Activated CD4-positive, alpha-beta T cell treated with anti-CD3 and anti-CD28 coated beads, Interleukin-2, amount 10 ng/mL, durations not matched to agents 24 days and 14 days (primary cell): ENCODE measurements at regions not wholly inside any gene's neighbourhood (a gene's known extent, or its start where the extent isn't known, plus 50 kb on each side); places are given as distances from the start of the nearest gene placed in this dataset.

Source experiments
- DNase-seq: peaks from one replicate; pipeline ENCODE4 v3.0.0; 2022
- H3K27ac Mint-ChIP-seq: one replicate; pipeline ENCODE4 v1.8.0; 2022; ENCODE audit warnings: mild to moderate bottlenecking, mixed read lengths
- H3K27me3 Mint-ChIP-seq: one replicate; pipeline ENCODE4 v1.8.0; 2022; ENCODE audit warnings: mixed read lengths
- H3K36me3 Mint-ChIP-seq: one replicate; pipeline ENCODE4 v1.8.0; 2022; ENCODE audit warnings: low read depth, mild to moderate bottlenecking, mixed read lengths
- H3K4me1 Mint-ChIP-seq: one replicate; pipeline ENCODE4 v1.8.0; 2021; ENCODE audit warnings: mixed read lengths
- H3K4me3 Mint-ChIP-seq: one replicate; pipeline ENCODE4 v1.8.0; 2022; ENCODE audit warnings: mild to moderate bottlenecking, moderate library complexity, mixed read lengths
- H3K9me3 Mint-ChIP-seq: one replicate; pipeline ENCODE4 v1.8.0; 2021; ENCODE audit warnings: mixed read lengths
- intact Hi-C: fragments of 100-400 bp; cut with micrococcal nuclease; formaldehyde crosslinking; loops from one replicate; pipeline ENCODE4 v1.15.1; 2023

GRCh38 chr20:48571949-48572847 lies 255.6 kb downstream of the PREX1 start:
- no peaks in the 10 kb centered on the region for H3K9me3 Mint-ChIP-seq
- H3K4me3 Mint-ChIP-seq: no peak overlapping the region
- H3K27ac Mint-ChIP-seq: no peak overlapping the region
- DNase-seq: no peak
- no peaks in the 10 kb centered on the region for H3K36me3 Mint-ChIP-seq
- intact Hi-C loops: no loop called here
- no peaks in the 10 kb centered on the region for H3K4me1 Mint-ChIP-seq
- H3K27me3 Mint-ChIP-seq: no peaks in the 10 kb centered on the region

- intact Hi-C loops: no loop called here
- no peak overlapping the region for H3K27ac Mint-ChIP-seq
- peaks cover 3% of the 10 kb centered on the region for H3K27me3 Mint-ChIP-seq
These were observed 258.1 kb downstream of the PREX1 start for GRCh38 chr20:48569679-48570078.

GRCh38 chr20:48568520-48568919 lies 259.3 kb downstream of the PREX1 start:
- Mint-ChIP-seq H3K4me1 (no peaks in the 10 kb centered on the region), H3K4me3 (no peak overlapping the region), H3K27ac (no peak overlapping the region), H3K36me3 (no peaks in the 10 kb centered on the region), H3K9me3 (no peaks in the 10 kb centered on the region), H3K27me3 (peaks cover 3% of the 10 kb centered on the region)
- DNase-seq: no peak
- intact Hi-C loops: no loop called here

More at GRCh38 chr20:48569679-48570078, 258.1 kb downstream of the PREX1 start:
- Mint-ChIP-seq H3K4me3 (no peak overlapping the region), H3K4me1 (no peaks in the 10 kb centered on the region), H3K9me3 (no peaks in the 10 kb centered on the region), H3K36me3 (no peaks in the 10 kb centered on the region)
- no peak for DNase-seq

DNA sequence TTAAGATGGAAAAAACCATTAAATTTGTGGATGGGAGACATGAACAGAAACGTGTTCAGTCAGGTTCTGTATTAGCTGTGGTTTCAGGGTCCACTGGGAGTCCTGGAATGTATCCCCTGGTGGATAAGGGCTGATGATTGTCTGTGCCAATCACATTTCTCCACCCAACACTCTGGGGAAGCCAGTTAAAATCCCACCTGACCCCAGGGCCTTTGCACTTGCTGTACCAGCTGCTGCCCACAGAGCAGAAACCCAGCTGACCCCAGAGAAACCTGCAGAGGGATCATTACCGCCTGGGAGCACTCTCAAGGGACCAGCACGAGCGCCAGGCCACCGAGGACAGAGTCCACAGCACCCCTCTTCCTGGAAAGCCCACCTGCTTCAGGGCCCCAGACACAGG lies 260.7 kb downstream of the PREX1 start:
- no peak overlapping the region for H3K27ac Mint-ChIP-seq
- H3K27me3 Mint-ChIP-seq: peaks cover 3% of the 10 kb centered on the region
- intact Hi-C loops: no loop called here
- H3K4me1 Mint-ChIP-seq: no peaks in the 10 kb centered on the region
- DNase-seq: no peak
- H3K4me3 Mint-ChIP-seq: no peak overlapping the region
- H3K36me3 Mint-ChIP-seq: no peaks in the 10 kb centered on the region
- no peaks in the 10 kb centered on the region for H3K9me3 Mint-ChIP-seq

DNA sequence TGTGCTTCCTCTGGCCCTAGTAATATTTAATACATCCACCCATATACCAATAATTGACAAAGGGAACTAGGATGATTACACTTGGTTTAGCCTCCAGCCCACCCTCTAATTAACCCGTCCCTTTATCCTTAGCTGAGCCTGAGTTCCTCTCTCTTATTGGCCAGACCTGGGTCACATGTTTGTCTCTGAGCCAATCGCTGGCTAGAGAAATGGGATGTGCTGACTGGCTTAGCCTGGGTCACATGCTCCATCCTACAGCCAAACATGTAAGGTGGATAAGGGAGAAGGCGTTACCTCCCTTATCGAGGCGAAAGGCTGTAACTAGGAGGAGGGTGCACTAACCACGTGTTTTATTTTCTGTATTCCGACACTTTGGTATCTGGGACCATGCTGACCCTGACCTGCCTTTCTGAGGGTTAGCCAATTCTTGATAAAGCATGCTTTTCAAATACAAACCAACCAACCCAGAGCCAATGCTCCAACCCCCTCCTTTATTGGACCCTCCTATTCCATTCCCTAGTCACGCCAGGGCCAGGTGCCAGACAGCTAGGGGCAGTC lies 262.7 kb downstream of the PREX1 start:
- intact Hi-C loops: no loop called here
- no peaks in the 10 kb centered on the region for H3K9me3 Mint-ChIP-seq
- no peaks in the 10 kb centered on the region for H3K4me1 Mint-ChIP-seq

DNA sequence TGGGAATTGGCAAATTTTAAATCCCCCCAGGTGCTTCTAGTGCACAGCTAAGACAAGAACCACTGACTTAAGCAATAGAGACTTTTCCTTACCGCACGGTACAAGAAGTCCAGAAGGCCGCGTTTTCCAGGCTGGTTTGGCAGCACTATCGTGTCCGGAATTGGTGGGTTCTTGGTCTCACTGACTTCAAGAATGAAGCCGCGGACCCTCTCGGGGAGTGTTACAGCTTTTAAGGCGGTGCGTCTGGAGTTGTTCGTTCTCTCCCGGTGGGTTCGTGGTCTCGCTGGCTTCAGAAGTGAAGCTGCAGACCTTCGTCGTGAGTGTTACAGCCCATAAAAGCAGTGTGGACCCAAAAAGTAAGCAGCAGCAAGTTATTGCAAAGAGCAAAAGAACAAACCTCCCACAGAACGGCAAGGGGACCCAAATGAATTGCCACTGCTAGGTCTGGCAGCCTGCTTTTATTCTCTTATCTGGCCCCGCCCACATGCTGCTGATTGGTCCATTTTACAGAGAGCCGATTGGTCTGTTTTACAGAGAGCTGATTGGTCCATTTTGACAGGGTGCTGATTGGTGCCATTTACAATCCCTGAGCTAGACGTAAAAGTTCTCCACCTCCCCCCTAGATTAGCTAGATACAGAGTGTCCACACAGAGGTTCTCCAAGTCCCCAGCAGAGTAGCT lies 264.5 kb downstream of the PREX1 start:
- no peak for DNase-seq
- intact Hi-C loops: no loop called here
- Mint-ChIP-seq H3K27ac (no peak overlapping the region), H3K27me3 (peaks cover 3% of the 10 kb centered on the region), H3K4me3 (no peak overlapping the region), H3K36me3 (no peaks in the 10 kb centered on the region), H3K4me1 (no peaks in the 10 kb centered on the region), H3K9me3 (no peaks in the 10 kb centered on the region)

More for the DNA sequence above, 262.7 kb downstream of the PREX1 start:
- H3K4me3 Mint-ChIP-seq: no peak overlapping the region
- DNase-seq: no peak
- H3K27ac Mint-ChIP-seq: no peak overlapping the region
- peaks cover 3% of the 10 kb centered on the region for H3K27me3 Mint-ChIP-seq
- no peaks in the 10 kb centered on the region for H3K36me3 Mint-ChIP-seq

GRCh38 chr20:48562586-48563116 lies 265.1 kb downstream of the PREX1 start:
- Mint-ChIP-seq H3K4me3 (no peak overlapping the region), H3K27ac (no peak overlapping the region), H3K9me3 (no peaks in the 10 kb centered on the region), H3K36me3 (no peaks in the 10 kb centered on the region), H3K4me1 (no peaks in the 10 kb centered on the region), H3K27me3 (peaks cover 3% of the 10 kb centered on the region)
- no peak for DNase-seq
- intact Hi-C loops: no loop called here

GRCh38 chr20:48558906-48559305 lies 268.9 kb downstream of the PREX1 start:
- intact Hi-C loops: no loop called here
- Mint-ChIP-seq H3K9me3 (no peaks in the 10 kb centered on the region), H3K36me3 (no peaks in the 10 kb centered on the region), H3K4me3 (no peak overlapping the region), H3K4me1 (no peaks in the 10 kb centered on the region), H3K27me3 (peaks cover 4% of the 10 kb centered on the region), H3K27ac (no peak overlapping the region)
- DNase-seq: no peak

GRCh38 chr20:48557380-48557779 lies 270.4 kb downstream of the PREX1 start:
- DNase-seq: no peak
- H3K9me3 Mint-ChIP-seq: no peaks in the 10 kb centered on the region
- H3K4me1 Mint-ChIP-seq: no peaks in the 10 kb centered on the region
- H3K36me3 Mint-ChIP-seq: no peaks in the 10 kb centered on the region
- intact Hi-C loops: no loop called here
- peaks cover 4% of the 10 kb centered on the region for H3K27me3 Mint-ChIP-seq
- H3K4me3 Mint-ChIP-seq: no peak overlapping the region
- H3K27ac Mint-ChIP-seq: no peak overlapping the region

DNA sequence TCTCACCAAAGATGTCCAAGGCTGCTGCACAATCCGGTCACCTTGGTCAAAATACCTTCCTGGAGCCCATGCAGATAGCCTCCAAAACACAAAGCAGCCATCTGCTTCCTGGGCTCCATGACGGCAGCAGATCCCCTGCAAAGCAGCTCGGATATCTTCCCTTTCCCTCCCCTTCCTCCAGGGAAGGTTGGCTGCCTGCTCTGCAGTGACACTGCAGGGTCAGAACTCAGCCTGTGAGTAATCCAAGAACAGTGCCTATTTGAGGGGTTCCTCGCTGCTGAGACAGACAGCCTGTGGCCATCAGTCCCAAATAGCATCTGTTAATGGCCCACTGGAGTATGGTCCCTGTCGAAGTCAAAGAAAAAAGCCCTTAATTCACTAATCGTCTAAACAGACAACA lies 270.8 kb downstream of the PREX1 start:
- Mint-ChIP-seq H3K27me3 (peaks cover 4% of the 10 kb centered on the region), H3K27ac (no peak overlapping the region), H3K36me3 (no peaks in the 10 kb centered on the region), H3K4me3 (no peak overlapping the region), H3K9me3 (no peaks in the 10 kb centered on the region), H3K4me1 (no peaks in the 10 kb centered on the region)
- no peak for DNase-seq
- intact Hi-C loops: no loop called here

- no peak for DNase-seq
- Mint-ChIP-seq H3K9me3 (no peaks in the 10 kb centered on the region), H3K4me3 (no peak overlapping the region), H3K4me1 (no peaks in the 10 kb centered on the region), H3K27ac (no peak overlapping the region), H3K27me3 (peaks cover 4% of the 10 kb centered on the region), H3K36me3 (no peaks in the 10 kb centered on the region)
- intact Hi-C loops: no loop called here
These were observed 275.2 kb downstream of the PREX1 start for GRCh38 chr20:48552550-48552949.

GRCh38 chr20:48550814-48551213 lies 277.0 kb downstream of the PREX1 start:
- no peak overlapping the region for H3K4me3 Mint-ChIP-seq
- H3K27me3 Mint-ChIP-seq: peaks cover 4% of the 10 kb centered on the region
- intact Hi-C loops: no loop called here
- no peaks in the 10 kb centered on the region for H3K9me3 Mint-ChIP-seq
- no peaks in the 10 kb centered on the region for H3K36me3 Mint-ChIP-seq
- DNase-seq: no peak
- no peak overlapping the region for H3K27ac Mint-ChIP-seq
- H3K4me1 Mint-ChIP-seq: no peaks in the 10 kb centered on the region

- Mint-ChIP-seq H3K9me3 (no peaks in the 10 kb centered on the region), H3K27ac (no peak overlapping the region), H3K36me3 (no peaks in the 10 kb centered on the region), H3K27me3 (no peaks in the 10 kb centered on the region), H3K4me3 (no peak overlapping the region), H3K4me1 (no peaks in the 10 kb centered on the region)
- DNase-seq: no peak
- intact Hi-C loops: no loop called here
These were observed 280.1 kb downstream of the PREX1 start for GRCh38 chr20:48547664-48548063.
